CD4-positive, alpha-beta T cell treated with Interleukin-6 for 4 hours (primary cell): ENCODE measurements at regions not wholly inside any gene's neighbourhood (a gene's known extent, or its start where the extent isn't known, plus 50 kb on each side); places are given as distances from the start of the nearest gene placed in this dataset.

Experiments used
- DNase-seq: peaks from one replicate; pipeline ENCODE4 v3.0.0-alpha.2; 2020; ENCODE audit warnings: mixed read lengths

DNA sequence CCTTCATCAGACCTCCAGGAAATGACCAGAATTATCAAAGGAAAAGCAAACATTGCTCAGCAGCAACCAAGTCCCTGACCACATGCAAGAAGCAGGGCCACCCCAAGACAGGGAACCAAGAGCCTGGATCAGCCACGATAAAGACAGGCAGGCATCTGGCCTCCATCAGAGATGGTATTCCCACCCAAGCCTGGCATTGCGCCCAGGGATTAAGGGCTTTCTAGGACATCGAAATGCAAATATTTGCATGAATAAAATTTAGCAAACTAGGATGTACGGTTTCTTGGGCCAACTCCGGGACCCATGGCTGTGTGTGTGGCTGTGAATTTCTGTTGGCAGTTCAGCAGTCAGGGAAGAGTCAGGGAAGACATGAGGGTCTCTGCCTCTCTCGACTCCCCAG lies 241.4 kb upstream of the DYNLRB2 start:
- no peak for DNase-seq

DNA sequence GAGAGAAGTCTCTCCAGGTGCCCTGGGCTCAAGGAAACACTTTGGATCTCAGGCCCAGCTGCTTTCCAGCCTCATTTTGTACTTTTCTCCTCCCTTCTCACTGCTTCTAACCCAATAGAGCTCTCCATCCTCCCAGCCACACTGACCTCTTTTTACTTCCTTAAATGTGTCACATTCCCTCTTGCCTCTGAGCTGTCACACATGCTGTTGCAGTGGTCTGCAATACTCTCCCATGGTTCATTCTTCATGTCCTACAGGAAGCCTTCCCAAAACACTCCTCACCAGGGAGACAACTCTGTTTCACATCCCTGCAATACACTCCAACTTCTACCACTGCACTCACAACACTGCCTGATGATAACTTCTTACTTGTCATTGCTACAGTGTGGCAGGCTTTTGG lies 242.1 kb upstream of the DYNLRB2 start:
- DNase-seq = no peak

DNA sequence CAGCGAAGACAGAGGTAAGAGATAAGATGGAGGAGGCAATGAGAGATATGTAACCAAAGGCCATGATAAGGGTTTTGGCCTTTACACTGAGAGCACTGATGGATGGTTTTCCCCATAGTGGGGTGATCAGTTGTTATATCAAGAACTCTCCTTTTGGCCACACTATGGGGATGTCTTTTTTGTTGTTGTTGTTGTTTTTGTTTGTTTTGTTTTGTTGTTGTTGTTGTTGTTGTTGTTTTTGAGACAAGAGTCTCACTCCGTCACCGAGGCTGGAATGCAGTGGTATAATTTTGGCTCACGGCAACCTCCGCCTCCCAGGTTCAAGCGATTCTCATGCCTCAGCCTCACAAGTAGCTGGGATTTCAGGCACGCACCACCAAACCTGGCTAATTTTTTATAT lies 244.8 kb upstream of the DYNLRB2 start:
- DNase-seq = no peak

DNA sequence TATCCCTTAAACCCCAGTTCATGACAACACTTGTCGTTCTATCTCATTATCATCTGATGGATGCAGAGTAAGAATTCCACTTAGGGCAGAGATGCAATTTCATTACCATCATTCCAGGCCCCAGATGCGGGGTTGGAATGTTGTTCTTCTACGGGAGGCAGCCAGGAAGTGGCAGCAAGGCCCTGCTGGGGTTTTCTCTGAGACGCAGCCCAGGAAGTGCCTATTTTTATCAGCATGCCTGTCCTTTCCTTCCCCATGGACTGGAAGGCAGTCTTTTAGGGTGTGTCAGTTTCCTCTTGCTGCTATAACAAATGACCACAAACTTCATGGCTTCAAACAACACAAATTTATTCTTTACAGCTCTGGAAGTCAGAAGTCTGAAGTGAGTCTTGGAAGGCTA lies 246.6 kb upstream of the DYNLRB2 start:
- no peak for DNase-seq

DNA sequence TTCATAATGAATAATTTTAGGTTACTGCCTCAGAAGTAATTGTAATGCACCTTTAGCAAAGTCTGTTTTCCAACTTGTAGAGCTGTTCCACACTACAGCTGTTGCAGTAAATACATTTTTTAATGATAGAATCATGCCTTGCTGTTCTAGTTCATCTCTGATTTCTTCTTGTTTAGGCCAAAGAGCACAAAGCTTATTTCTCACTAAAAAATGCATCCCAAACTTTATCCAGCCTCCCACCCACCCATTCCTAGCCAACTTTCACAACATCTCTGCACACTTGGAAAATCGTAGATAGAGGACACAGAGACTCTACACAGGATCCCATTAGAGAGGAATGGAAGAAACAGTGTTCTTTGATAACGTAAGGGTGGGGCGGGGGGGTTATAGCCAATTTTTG lies 252.2 kb upstream of the DYNLRB2 start:
- DNase-seq = no peak

DNA sequence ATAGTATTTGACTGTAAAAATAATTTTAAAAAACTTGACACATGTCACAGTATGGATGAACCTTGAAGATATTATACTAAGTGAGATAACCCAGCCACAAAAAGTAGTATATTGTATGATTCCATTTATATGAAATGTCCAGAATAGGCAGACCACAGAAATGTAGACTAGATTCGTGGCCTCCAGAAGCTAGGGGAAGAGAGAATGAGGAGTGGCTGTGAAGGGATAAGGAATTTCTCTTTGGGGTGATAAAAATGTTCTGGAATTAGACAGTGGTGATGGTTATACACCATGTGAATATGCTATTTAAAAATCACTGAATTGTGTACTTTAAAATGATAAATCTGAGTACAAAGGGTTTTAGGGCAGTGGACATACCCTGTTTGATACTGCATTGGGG lies 253.1 kb upstream of the DYNLRB2 start:
- DNase-seq = no peak

DNA sequence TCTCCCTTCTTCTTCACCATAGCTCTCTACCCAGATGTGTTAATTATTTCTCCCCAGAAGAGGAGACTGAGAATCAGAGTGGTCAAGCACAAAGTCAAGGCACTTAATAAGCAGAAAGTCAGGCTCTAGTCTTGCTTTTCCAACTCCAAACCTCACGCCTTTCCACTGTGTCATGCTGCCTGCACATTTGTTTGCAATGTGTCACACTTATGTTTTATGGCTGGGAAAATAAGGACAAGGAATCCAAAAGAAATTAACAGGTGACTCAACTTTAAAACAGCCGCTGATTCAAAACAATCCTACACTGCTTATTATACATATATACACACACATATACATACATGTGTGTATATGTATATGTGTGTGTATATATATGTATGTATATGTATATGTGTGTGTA lies 255.7 kb upstream of the DYNLRB2 start:
- DNase-seq = no peak

DNA sequence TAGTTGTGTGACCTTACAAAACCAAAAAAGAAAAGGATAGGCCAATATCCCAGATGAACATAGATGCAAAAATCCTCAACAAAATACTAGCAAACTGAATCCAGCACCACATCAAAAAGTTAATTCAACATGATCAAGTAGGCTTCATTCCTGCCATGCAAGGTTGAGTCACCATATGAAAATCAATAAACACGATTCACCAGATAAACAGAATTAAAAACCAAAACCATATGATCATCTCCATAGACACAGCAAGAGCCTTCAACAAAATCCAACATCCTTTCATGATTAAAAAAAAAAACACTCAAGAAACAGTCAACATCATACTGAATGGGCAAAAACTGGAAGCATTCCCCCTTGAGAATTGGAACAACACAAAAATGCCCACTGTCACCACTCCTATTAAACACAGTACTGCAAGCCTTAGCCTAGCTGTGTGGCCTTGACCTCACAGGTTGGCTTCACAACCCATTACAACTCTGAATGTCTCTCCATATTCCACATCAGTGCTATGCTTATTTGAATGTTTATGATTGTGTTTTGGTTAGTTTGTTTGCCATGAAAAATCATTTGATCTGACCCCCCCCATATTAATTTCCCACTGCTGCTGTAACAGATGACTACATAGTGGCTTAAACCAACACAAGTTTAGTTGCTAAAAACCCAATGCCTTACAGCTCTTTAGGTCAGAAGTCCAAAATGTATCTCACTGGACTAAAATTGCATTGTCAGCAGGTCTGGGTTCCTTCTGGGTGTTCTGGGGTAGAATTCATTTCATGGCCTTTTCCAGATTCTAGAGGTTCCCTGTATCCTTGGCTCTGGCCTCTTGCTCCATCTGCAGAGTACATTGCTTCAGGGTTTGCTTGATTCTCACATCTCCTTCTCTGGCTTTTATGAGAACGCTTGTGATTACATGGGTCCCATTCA lies 257.1 kb upstream of the DYNLRB2 start:
- no peak for DNase-seq

DNA sequence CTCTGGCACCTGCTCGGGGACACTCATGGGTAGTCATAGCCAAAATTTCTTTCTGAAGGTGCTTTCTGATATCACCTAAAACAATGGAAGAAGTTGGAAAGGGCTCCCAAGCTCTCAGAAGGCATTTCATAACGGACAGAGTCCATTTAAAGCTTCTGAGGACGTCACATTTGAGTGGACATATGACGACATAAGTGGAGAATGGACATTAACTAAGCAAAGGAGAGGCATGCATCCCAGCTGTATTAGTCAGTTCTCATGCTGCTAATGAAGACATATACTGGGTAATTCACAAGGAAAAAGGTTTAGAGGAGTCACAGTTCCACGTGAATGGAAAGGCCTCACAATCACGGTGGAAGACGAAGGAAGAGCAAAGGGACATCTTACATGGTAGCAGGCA lies 260.2 kb upstream of the DYNLRB2 start:
- no peak for DNase-seq

DNA sequence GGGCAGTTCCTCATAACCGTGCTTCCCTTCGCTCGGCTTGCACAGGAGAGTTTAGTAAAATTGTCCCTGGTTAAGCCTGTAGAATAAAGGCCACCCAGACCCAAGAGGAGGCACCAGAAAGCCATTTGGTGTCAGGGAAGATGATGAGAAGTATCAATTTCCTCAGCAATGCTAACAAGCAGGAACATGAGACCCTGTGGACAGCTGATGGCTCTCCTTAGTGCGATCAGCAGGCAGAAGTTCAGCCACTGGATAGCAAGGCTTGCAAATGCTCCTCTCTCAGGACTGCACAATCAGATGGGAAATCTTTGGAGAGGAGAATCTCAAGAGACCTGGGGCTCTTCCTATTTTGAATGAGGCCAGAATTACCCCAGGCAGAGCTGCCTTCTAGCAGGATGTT lies 261.1 kb upstream of the DYNLRB2 start:
- no peak for DNase-seq

DNA sequence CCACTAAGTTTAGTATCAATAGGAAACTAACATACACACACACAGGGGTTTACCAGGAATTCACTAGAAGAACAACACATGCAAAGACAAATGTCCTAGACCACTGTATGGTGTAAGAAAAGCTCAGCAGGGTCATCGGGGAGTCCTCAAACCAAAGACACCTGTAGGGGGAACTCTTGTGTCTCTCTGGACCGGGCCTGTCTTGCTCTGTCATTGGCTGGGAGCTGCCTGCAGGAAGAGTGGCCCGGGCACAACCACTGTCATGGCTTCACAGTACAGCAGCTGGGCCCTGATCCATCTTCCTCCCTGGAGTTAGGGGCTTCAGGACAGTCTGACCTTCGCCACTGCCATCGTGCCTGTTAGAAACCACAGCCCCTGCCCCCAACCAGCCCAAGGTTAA lies 263.6 kb upstream of the DYNLRB2 start:
- DNase-seq = no peak

DNA sequence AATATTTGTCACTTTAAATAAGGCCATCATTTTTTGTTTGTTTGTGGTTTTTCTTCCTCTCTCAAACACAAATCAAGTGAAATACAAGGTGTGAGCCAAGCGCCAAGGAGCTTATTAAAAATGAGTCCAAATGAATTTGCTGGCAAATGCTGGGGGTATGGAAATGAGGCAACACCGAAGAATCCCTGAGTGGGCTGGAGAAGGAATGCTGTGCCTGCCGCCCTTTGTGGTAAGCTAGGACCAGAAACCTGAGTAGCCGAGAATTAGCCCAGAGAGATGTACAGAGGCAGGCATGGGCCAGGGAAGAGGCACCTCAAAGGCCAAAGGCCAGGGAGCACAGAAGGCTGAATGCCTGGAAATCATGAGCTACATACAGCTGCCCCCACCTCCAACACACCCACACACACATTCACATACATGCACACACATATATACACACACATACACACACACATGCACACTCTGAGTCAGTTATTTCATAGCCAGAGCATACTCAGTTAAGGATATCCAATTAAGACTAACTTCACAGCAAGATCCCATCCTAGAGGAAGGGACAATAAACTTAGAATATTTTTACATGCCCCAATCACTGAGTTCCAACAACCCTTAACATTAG lies 266.1 kb upstream of the DYNLRB2 start:
- no peak for DNase-seq

DNA sequence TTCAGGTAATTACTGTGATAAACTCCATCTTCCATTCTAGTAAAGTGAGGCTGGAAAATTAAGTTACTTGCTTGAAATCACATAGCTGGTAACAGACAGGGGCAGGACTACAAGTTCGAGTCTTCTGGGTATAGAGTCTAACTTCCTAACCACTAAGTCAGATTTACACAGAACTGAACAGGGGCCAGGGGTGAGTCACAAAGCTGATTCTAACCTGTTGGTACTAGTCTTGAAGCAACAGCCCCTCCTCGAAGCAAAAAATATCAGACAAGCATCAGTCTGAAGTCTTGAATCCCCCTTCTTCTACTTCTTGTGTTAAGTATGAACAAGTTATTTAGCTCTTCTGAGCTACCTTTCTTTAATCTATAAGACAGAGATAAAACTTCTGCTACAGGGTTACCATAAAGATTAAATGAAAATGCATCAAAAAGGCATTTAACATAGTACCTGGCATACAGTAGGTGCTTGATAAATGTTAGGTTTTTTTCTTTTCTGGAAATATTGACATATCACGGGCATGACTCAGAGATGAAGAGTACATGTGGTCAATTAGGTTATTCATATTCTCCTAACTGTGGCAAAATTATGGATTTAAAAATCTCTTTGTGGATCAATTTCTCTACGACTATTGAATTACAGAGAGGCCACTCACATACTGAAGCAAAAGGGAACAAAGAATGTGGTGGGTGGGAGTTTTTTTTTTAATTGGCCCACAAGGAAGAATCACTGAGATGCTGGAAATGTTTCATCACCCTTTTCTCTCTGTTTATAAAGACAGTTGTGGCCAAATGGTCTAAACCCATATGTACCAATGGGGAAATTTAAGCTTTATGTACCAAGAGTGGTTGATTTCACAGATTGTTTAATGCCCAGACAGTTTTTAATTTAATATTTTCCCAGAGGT lies 266.9 kb upstream of the DYNLRB2 start:
- no peak for DNase-seq

DNA sequence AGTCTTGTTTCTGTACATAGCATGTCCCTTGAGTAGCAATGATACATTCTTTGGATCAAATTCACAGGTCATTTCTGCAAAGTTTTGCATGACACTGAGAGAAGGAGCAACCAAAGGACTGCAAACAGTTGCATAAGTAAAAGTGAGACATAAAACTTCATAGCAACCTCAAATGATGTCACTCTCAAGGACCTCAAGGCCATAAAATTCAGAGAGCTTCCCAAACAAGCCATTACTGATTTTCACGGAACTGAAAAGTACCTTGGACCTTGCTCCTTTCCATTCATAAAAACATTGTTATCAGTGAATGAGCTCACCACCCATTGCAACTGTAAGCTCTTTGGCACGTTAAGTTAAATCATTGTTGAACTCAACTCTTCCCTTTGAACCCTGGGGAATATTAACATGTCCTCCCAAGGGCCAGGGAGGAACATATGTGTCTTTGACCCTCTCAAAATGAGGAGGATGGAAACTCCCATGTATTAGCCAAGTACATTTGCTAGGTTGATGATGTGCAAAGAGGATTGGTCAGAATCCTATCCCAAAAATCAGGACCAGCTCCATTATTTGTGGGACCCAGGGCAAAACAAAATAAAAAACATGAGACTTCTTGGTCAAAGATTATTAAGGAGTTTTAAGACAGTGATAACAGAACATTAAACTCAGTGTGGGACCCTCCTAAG lies 275.0 kb upstream of the DYNLRB2 start:
- DNase-seq = no peak

DNA sequence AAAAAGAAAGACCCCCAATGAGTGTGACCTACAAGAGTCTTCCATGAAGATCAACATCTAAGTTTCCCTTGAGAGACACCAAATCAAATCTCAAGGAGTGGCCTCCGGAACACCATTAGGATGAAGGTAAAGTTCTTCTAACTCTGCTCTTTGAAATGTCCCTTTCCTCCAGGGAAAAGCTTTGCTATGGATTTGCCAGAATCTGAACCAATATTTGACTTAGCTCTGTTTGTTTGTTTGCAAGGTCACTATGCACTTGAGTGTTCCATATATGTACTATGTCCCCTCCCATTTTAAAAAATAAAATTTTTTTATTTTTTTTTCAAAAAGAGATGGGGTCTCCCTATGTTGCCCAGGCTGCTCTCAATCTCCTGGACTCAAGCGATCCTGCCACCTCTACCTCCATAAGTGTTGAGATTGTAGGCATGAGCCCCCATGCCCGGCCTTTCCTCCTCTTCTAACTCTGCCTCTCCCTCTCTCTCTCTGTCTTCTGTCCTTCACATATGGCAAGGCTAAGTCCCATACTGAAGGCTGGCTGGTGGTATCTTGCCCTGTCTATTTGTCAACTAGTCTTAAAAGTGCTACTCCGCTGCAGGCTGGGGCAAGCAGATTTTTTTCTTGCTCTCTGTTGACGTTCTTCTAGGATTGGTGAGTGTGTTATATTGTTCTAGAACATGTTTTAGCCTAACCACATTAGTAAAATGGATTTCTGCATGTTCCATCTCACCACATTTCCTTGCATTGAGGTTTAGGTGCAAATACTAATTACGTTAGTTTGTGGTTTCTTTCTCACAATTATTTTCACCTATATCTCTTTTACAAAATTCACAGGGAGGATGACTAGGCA lies 276.7 kb upstream of the DYNLRB2 start:
- DNase-seq = no peak

DNA sequence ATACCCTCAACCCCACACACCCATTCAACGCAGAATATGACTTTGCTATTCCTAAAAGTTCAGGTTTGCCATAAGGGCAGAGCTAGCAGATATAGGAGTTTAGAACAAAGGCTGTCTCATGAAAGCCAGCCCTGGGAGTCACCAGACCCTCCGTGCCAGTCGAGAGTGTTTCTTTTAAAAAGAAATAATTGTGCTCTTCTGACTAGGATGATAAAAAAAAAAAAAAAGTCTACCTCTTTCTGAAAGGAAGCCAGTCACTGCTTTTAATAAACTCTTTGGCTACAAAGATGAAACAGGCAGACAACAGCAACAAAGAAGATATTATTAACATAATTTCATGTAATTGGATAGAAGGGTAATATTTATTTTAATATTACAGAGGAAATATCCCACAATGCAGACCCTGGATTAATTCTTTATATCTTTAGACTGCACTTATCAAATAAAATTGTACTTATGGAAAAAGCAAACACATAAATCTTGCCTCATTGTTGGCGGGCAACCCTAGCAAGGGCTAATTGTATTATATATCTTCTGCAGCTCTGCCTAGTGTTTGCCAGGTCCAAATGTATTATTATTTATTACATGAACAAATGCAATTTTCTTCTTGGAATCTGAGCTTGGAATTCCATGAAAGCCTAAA lies 277.5 kb upstream of the DYNLRB2 start:
- no peak for DNase-seq

DNA sequence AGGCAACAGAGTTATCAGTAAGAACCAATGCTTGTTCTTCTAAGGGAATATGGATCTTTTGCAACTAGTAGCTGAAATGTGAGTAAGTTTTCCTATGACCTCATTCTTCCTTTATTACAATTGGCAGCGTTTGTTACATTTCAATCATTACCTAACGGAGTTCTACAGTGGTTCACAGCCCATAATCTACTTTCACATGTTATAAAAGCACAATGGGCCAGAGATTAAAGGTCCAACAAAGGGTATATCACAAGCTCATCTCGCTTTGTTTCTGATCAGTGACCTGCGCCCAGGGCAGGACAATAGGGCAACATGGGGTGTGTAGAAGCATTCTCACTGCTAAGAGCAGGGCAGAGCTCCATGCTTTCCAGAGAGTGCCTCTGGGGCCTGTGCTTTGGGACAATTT lies 279.9 kb upstream of the DYNLRB2 start:
- DNase-seq = no peak

DNA sequence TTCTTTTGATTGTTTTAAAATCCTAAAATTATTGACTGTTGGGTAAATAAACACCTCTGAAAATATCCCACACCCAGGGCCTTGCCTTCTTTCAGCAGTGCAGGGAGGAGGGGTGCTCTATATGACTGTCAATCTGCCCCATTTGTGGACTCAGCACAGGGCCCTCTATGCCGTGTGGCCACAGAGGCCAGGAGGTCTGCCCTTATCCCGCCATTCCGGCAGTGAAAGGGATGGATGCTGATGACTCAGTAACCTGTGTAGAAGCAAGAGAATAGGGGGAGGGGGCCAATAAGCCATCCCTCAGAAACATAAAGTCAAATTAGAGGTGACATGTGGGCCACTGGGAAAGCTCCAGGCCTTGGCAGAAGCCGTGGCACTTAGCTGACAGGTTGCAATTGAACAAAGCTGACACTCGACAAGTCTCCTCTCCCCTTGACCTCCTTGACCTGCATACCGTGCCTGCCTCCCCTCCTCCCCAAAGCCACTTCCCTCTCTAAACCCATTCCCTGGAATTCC lies 281.4 kb upstream of the DYNLRB2 start:
- DNase-seq = no peak

DNA sequence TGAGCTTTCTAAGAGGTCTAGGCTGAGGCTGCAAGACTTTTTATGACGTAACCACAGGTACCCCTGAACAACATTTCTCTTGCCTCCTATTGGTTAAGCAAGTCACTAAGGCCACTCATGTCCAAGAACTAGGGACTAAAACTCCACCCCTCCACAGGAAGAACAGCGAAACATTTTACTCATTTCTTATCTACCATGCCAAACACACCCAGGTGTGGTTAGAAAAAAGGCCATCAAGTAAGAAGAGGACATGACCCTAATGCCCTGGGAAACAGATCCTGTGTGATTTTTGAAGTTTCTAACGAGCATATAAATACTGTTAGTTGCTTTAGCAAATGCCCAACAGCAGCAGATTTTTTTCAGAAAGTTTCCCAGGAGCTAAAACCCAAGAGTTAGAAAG lies 282.4 kb upstream of the DYNLRB2 start:
- no peak for DNase-seq

DNA sequence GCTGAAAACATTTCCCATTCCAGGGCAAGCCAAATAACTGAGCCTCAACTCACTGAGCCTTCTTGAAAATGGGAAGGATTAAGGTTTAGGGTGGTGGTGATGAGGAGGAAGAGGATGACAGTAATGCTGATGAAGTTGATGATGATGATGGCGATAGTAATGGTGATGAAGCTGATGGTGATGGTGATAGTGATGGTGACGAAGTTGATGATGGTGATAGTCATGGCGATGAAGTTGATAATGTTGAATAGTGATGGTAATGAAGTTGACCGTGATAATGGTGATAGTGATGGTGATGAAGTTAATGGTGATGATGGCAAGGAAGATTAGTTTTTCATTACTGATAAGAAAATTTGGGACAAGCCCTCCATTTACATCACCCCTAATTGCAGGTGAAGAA lies 285.8 kb upstream of the DYNLRB2 start:
- no peak for DNase-seq

DNA sequence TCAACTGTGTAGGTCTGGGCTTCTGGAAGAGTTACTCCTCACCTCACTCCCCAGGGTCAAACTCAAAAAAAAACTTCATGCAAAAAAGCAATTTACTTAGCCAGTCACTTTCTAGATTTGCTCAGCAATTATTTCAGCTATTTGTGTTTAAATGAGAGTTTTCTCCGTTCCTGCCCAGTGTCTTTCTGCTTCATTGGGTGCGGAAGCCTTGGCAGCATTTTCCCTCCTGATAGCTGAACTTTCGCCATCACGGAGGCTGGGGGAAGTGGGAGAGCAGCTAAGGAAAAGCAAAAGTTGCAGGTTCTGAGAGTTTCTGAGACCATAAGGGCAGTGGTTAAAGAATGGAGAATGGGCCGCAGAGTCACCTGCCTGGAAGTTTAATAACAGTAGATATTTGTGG lies 287.1 kb upstream of the DYNLRB2 start:
- DNase-seq = no peak
